ENCODE measurements at regions not wholly inside any gene's neighbourhood (a gene's known extent, or its start where the extent isn't known, plus 50 kb on each side); places are given as distances from the start of the nearest gene placed in this dataset.

GRCh38 chr4:26163425-26164362 lies 157.1 kb upstream of the RBPJ start:
- Mint-ChIP-seq H3K4me3 (no peak overlapping the region), H3K4me1 (peaks cover 27% of the 10 kb centered on the region), H3K27me3 (no peaks in the 10 kb centered on the region), H3K27ac (peak overlapping the region; percentile 44), H3K36me3 (ENCODE audit: low read depth) (peaks cover 7% of the 10 kb centered on the region), H3K9me3 (peaks cover 11% of the 10 kb centered on the region)
- DNase-seq: no peak
- ChIA-PET POLR2A (interaction anchor here (0.8 to 1.1 kb wide), 2 partner anchors 10 to 22 kb away, joined by 3 read pairs; no protein-coding TSS in a partner anchor), CTCF (no interaction called here)

- Mint-ChIP-seq H3K9me3 (no peaks in the 10 kb centered on the region), H3K27me3 (peaks cover 2% of the 10 kb centered on the region), H3K27ac (no peak overlapping the region), H3K4me1 (peaks cover 17% of the 10 kb centered on the region), H3K4me3 (no peak overlapping the region), H3K36me3 (ENCODE audit: low read depth) (no peaks in the 10 kb centered on the region)
- ChIA-PET POLR2A (no interaction called here), CTCF (no interaction called here)
- DNase-seq: no peak
Observed at GRCh38 chr4:26171501-26171900, 149.3 kb upstream of the RBPJ start.

- Mint-ChIP-seq H3K27me3 (peaks cover 2% of the 10 kb centered on the region), H3K27ac (no peak overlapping the region), H3K4me1 (peaks cover 19% of the 10 kb centered on the region), H3K36me3 (ENCODE audit: low read depth) (peaks cover 1% of the 10 kb centered on the region), H3K4me3 (no peak overlapping the region), H3K9me3 (no peaks in the 10 kb centered on the region)
- DNase-seq: no peak
- ChIA-PET POLR2A (no interaction called here), CTCF (no interaction called here)
Observed at GRCh38 chr4:26171941-26172340, 148.9 kb upstream of the RBPJ start.

- Mint-ChIP-seq H3K27ac (peak overlapping the region; percentile 10), H3K4me1 (peaks cover 22% of the 10 kb centered on the region), H3K9me3 (no peaks in the 10 kb centered on the region), H3K27me3 (peaks cover 2% of the 10 kb centered on the region), H3K4me3 (no peak overlapping the region), H3K36me3 (ENCODE audit: low read depth) (peaks cover 3% of the 10 kb centered on the region)
- ChIA-PET CTCF (no interaction called here), POLR2A (interaction anchor here (0.8 to 1.0 kb wide), 4 partner anchors 9 to 98 kb away, joined by 3 read pairs; no protein-coding TSS in a partner anchor)
- no peak for DNase-seq
Observed at GRCh38 chr4:26173619-26174018, 147.2 kb upstream of the RBPJ start.

GRCh38 chr4:26174027-26174426 lies 146.8 kb upstream of the RBPJ start:
- H3K4me3 Mint-ChIP-seq: no peak overlapping the region
- no peak for DNase-seq
- peaks cover 2% of the 10 kb centered on the region for H3K27me3 Mint-ChIP-seq
- H3K9me3 Mint-ChIP-seq: no peaks in the 10 kb centered on the region
- H3K4me1 Mint-ChIP-seq: peaks cover 26% of the 10 kb centered on the region
- ChIA-PET CTCF (interaction anchor here (1.1 kb wide), 1 partner anchor 23 kb away, joined by 3 read pairs; no protein-coding TSS in a partner anchor), POLR2A (interaction anchor here (0.8 to 1.0 kb wide), 4 partner anchors 9 to 98 kb away, joined by 3 read pairs; no protein-coding TSS in a partner anchor)
- peaks cover 3% of the 10 kb centered on the region for H3K36me3 Mint-ChIP-seq (ENCODE audit: low read depth)
- peak overlapping the region; percentile 10 for H3K27ac Mint-ChIP-seq

GRCh38 chr4:26175006-26175786 lies 145.6 kb upstream of the RBPJ start:
- H3K27ac Mint-ChIP-seq: peak overlapping the region; percentile 36
- peak; percentile 35 for DNase-seq
- ChIA-PET POLR2A (interaction anchor here (1.0 kb wide), 1 partner anchor 144 kb away, joined by 4 read pairs; no protein-coding TSS in a partner anchor), CTCF (interaction anchor here (1.1 kb wide), 1 partner anchor 22 kb away, joined by 3 read pairs; no protein-coding TSS in a partner anchor)
- peaks cover 8% of the 10 kb centered on the region for H3K36me3 Mint-ChIP-seq (ENCODE audit: low read depth)
- no peaks in the 10 kb centered on the region for H3K9me3 Mint-ChIP-seq
- H3K4me3 Mint-ChIP-seq: no peak overlapping the region
- H3K27me3 Mint-ChIP-seq: peaks cover 2% of the 10 kb centered on the region
- peaks cover 31% of the 10 kb centered on the region for H3K4me1 Mint-ChIP-seq

GRCh38 chr4:26175905-26176470 lies 144.8 kb upstream of the RBPJ start:
- peaks cover 31% of the 10 kb centered on the region for H3K4me1 Mint-ChIP-seq
- H3K4me3 Mint-ChIP-seq: no peak overlapping the region
- H3K27me3 Mint-ChIP-seq: peaks cover 2% of the 10 kb centered on the region
- H3K36me3 Mint-ChIP-seq (ENCODE audit: low read depth): peaks cover 8% of the 10 kb centered on the region
- POLR2A ChIA-PET: interaction anchor here (1.9 kb wide), 1 partner anchor 21 kb away, joined by 5 read pairs; no protein-coding TSS in a partner anchor
- H3K27ac Mint-ChIP-seq: no peak overlapping the region
- no peaks in the 10 kb centered on the region for H3K9me3 Mint-ChIP-seq
- DNase-seq: no peak
- CTCF ChIA-PET: no interaction called here

GRCh38 chr4:26176598-26177149 lies 144.1 kb upstream of the RBPJ start:
- no peak overlapping the region for H3K4me3 Mint-ChIP-seq
- CTCF ChIA-PET: no interaction called here

GRCh38 chr4:26178854-26179253 lies 142.0 kb upstream of the RBPJ start:
- peaks cover 8% of the 10 kb centered on the region for H3K36me3 Mint-ChIP-seq (ENCODE audit: low read depth)
- no peaks in the 10 kb centered on the region for H3K27me3 Mint-ChIP-seq
- H3K4me3 Mint-ChIP-seq: no peak overlapping the region
- ChIA-PET CTCF (interaction anchor here (0.8 kb wide), 1 partner anchor 191 kb away, joined by 3 read pairs; no protein-coding TSS in a partner anchor), POLR2A (no interaction called here)
- no peaks in the 10 kb centered on the region for H3K9me3 Mint-ChIP-seq
- H3K27ac Mint-ChIP-seq: no peak overlapping the region
- peaks cover 26% of the 10 kb centered on the region for H3K4me1 Mint-ChIP-seq
- DNase-seq: no peak

More at GRCh38 chr4:26176598-26177149, 144.1 kb upstream of the RBPJ start:
- no peak overlapping the region for H3K27ac Mint-ChIP-seq
- H3K36me3 Mint-ChIP-seq (ENCODE audit: low read depth): peaks cover 8% of the 10 kb centered on the region
- POLR2A ChIA-PET: interaction anchor here (1.9 kb wide), 1 partner anchor 20 kb away, joined by 5 read pairs; no protein-coding TSS in a partner anchor
- peaks cover 2% of the 10 kb centered on the region for H3K27me3 Mint-ChIP-seq
- no peaks in the 10 kb centered on the region for H3K9me3 Mint-ChIP-seq
- DNase-seq: no peak
- peaks cover 31% of the 10 kb centered on the region for H3K4me1 Mint-ChIP-seq

GRCh38 chr4:26179316-26179760 lies 141.5 kb upstream of the RBPJ start:
- H3K36me3 Mint-ChIP-seq (ENCODE audit: low read depth): peaks cover 10% of the 10 kb centered on the region
- peaks cover 22% of the 10 kb centered on the region for H3K4me1 Mint-ChIP-seq
- no peak overlapping the region for H3K4me3 Mint-ChIP-seq
- no peak for DNase-seq
- no peak overlapping the region for H3K27ac Mint-ChIP-seq
- CTCF ChIA-PET: interaction anchor here (0.8 kb wide), 1 partner anchor 192 kb away, joined by 3 read pairs; no protein-coding TSS in a partner anchor
- H3K27me3 Mint-ChIP-seq: no peaks in the 10 kb centered on the region
- H3K9me3 Mint-ChIP-seq: no peaks in the 10 kb centered on the region
- POLR2A ChIA-PET: no interaction called here

GRCh38 chr4:26181616-26182015 lies 139.2 kb upstream of the RBPJ start:
- ChIA-PET POLR2A (interaction anchor here (0.6 kb wide), 1 partner anchor 702 kb away, joined by 3 read pairs; no protein-coding TSS in a partner anchor), CTCF (interaction anchor here (1.5 kb wide), 1 partner anchor 14 kb away, joined by 3 read pairs; no protein-coding TSS in a partner anchor)
- DNase-seq: no peak
- Mint-ChIP-seq H3K9me3 (no peaks in the 10 kb centered on the region), H3K4me3 (no peak overlapping the region), H3K27ac (no peak overlapping the region), H3K27me3 (no peaks in the 10 kb centered on the region), H3K4me1 (peaks cover 14% of the 10 kb centered on the region), H3K36me3 (ENCODE audit: low read depth) (peaks cover 10% of the 10 kb centered on the region)

GRCh38 chr4:26183017-26183416 lies 137.8 kb upstream of the RBPJ start:
- no peaks in the 10 kb centered on the region for H3K27me3 Mint-ChIP-seq
- peaks cover 10% of the 10 kb centered on the region for H3K4me1 Mint-ChIP-seq
- DNase-seq: no peak
- H3K27ac Mint-ChIP-seq: no peak overlapping the region
- H3K9me3 Mint-ChIP-seq: no peaks in the 10 kb centered on the region
- POLR2A ChIA-PET: no interaction called here
- H3K36me3 Mint-ChIP-seq (ENCODE audit: low read depth): peaks cover 7% of the 10 kb centered on the region
- no peak overlapping the region for H3K4me3 Mint-ChIP-seq
- CTCF ChIA-PET: interaction anchor here (1.5 kb wide), 1 partner anchor 13 kb away, joined by 3 read pairs; no protein-coding TSS in a partner anchor
